Activated CD4-positive, alpha-beta T cell treated with anti-CD3 and anti-CD28 coated beads for 4 hours (primary cell): ENCODE measurements at regions not wholly inside any gene's neighbourhood (a gene's known extent, or its start where the extent isn't known, plus 50 kb on each side); places are given as distances from the start of the nearest gene placed in this dataset.
"Not testable (repeated sequence)": the region's sequence is repeated elsewhere in the genome, so short reads cannot be mapped to it uniquely, and the experiment has no call there.

Experiments
- DNase-seq, 2 donors: peaks; one replicate each; pipeline ENCODE4 v3.0.0-alpha.2; 2020

DNA sequence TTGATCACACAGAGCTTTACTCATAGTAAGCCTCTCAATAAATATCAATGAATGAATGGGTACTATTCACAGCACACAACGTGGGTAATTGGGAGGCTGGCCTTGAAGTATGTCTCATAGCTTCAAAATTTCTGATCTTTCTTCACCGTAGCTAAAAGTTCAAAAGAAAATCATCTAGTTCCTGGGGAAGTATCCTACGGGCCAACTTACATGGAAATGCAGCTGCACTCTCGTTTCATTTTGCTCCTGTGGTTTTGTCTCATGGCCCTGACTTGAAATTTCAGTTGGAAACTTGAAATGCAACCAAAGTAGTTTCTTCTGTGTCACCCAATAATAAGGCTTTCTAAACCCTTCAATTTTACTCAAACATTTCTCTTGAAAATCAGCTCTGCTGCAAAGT, 76.1 kb upstream of the CNIH3 start:
- DNase-seq: no peak

DNA sequence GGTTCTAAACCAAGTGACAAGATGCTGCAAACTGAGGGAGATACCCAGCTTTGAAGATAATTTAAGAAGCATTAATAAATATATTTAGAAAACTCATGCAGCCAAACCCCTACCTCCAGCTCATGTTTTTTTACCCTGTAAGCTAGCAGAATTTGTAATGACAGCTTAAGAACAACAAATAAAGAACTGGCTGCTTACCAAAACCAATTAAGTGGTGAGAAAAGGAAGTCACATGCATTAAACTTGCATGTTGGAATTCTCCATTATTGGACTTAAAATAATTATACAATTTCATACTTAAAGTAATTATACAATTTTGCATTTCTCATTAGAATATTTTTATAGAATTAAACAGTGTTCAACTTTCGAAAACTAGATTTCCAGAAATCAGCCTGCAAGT, 75.6 kb upstream of the CNIH3 start:
- DNase-seq: no peak

DNA sequence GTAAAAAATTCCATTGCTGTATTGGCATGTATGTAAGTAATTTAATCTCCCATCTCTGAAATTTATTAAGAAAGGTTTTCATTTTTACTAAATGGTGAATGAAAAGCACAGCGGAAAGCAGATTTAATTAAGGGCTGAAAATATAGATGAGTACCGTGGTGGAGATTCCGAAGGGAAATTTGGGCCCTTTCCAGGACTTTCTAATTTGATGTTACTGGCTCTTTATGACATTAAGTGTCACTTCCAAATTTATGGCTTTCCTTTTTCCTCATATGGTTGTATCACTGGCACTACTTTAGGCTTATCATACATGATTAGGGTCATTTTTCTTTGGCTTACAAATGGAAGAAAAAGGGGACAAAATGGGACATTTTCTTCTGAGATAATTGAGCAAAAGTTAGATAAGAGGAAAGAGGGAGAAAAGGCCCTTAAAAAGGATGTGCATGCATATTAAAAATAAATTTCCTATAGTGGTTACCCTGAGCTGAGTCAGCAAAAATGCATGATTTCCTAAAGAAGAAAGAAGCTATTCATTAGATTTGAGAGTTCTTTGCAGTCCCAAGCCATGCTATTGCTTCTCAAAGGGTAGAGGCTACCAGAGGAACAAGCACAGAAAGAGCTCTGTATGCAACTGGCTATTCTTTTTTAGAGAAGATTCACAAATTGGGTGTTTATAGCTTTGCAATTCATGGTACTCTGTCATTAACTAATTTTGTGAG, 74.9 kb upstream of the CNIH3 start:
- DNase-seq: no peak

DNA sequence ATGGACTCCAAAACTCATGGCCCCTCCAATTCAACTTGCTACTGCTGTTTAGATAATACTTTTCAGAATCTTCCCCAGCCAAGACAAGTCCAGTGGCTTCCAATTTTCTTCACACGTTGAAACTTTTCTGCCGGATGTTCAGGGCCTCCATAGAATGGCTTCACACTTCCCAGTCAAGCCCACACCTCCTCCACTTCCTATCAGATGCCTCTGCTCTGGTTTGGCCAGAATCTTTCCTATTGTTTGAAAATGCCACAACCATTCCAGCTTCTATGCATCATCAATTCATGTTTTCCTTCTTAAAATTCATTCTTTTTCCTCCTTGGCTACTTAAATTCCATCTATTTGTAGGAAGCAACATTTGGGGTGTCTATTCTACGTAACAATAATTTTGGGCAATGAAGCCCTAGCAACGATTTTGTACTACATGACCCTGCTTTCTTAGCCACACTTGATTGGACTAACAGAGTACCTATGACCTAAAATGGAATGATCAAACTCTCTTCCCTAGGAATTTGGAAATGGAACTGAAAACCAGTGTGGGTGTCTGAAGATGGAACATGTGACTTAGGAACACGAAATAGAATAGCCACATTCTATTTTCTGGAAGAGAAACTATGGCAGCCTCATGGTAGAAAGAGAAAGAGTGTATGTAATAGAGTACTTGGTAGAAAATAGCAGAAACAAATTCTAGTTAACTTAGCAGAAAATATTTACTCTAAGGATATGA, 74.1 kb upstream of the CNIH3 start:
- no peak for DNase-seq

DNA sequence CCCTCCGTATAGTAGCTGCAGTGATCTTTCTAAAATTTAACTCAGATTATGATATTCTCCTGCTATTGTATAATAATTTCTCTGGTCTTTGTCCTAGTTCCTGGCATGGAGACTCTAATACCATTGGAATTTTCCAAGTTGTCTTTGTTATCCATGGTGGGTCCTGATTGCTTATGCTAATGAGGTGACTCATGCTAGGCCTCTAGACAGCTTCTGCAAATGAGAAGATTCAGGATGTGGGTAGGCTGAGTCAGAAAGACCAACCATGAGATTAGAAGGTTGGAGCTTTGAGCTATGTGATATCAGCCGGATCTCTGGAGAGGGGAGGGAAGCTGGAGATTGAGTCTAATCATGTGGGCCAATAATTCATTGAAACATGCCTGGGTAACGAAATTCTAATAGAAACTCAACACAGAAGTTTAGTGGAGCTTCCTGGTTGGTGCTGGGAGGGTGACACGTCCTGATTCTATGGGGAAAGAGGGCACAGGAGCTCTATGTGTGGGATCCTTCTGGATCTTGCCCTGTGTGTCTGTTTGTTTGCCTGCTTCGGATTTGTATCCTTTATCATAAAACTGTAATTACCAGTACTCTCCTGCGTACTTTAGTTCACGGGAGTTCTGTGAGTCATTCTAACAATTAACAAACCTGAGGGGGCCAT, 73.2 kb upstream of the CNIH3 start:
- peak; percentile 3 to 18 for DNase-seq

DNA sequence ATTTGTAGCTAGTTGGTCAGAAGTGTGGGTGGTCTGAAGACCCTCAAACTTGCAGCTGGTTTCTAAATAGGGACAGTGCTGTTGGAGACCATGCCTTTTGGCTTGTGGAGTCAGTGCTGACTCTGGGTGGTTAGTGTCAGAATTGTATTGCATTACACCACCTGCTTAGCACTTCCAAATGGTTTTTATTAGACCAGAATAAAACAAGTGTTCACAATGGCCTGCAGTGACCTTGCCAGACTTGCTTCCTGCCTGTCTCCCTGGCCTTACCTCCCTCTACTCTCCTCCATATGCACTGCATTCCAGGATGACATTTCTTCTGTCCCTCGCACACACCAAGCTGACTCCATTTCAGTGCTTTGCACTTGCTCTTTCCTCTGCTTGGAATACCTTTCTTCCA, 72.7 kb upstream of the CNIH3 start:
- DNase-seq: no peak

DNA sequence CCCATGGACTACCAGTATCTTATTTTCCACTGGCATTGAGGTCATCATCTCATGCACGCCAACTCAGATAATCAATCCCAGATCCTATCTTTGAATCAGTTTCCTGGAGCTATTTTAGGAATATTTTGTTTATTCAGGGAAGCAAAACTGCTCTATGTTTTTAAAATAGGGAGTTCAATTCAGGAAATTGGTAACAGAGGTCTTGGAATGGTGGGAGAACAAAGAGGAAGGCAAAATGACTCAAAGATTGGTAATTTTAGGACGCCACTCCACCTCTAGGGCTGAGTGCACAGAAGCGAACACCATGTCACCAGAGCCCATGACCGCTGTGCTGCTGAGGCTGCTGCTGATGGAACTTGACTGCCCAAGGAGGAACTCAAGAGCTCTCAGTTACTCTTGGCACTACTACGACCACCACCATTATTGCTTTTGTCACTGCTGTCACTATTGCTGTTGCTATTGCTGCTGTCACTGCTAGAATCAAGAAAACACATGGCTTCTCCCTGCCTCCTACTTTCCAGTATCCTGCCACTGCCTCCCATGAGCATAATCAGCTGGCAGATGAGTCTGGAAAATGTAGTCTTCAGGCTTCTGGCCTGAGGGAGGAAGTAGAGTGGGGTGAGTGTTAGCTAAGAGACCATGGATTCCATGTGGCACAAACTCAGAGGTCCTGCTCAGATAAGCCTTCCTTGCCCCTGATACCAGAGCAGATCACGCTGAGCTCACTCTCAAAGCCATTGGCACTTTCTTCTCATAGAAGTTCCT, 71.6 kb upstream of the CNIH3 start:
- DNase-seq: no peak

DNA sequence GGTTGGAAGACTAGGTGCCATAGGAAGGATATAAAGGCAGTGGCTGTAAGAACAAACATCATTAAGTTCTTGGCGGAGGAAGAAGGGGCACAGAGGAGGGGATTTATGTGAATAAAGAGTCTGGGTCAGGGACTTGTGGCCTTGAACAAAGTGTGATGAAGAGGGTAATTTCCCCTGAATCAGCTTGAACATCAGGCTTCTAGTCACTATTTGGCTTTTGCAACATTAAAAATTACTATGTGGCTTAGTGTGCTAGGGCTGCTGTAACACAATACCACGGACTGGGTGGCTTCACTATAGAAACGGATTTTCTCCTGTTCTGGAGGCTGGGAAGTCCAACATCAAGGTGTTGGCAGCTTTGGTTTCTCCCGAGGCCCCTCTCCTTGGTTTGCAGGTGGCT, 70.5 kb upstream of the CNIH3 start:
- DNase-seq: no peak

DNA sequence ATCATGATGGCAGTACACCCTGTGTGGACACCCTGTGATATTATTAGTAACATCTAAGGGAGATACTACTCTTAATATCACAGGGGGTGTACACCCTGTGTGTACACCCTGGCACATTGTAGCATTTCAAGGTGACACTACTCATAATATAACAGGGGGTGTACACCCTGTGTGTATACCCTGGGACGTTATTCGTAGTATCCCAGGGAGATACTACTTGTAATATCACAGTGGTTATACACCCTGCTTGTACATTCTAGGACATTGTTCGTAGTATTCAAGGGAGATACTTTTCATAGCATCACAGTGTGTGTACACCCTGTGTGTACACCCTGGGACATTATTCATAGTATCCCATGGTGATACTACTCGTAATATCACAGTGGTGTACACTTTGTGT, 67.4 kb upstream of the CNIH3 start:
- DNase-seq: no peak

DNA sequence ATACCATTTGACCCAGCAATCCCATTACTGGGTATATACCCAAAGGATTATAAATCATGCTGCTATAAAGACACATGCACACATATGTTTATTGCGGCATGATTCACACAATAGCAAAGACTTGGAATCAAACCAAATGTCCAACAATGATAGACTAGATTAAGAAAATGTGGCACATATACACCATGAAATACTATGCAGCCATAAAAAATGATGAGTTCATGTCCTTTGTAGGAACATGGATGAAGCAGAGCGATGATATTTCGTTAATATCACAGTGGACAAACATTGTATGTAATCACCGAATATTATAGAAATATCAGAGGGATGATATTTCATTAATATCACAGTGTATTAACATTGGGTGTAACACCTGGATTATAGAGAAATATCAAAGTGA, 64.9 kb upstream of the CNIH3 start:
- DNase-seq: not testable (repeated sequence)

DNA sequence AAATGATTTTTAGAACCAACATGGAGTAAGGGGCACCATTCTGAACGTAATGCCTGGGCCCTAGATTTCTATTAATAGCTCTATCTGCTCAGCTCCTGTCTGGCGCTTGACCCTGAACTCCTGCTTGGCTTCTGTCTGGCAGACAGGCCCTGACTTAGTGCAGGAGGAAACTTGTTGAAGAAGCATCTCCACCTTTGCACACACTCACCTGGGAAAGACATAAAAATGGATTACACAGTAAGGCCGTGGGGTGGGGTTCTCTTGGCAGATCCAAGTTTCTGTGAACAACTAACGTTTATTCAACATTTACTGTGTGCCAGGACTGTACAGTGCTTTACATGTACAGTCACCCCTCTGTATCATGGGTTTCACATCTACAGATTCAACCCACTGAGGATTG, 62.1 kb upstream of the CNIH3 start:
- DNase-seq: no peak

DNA sequence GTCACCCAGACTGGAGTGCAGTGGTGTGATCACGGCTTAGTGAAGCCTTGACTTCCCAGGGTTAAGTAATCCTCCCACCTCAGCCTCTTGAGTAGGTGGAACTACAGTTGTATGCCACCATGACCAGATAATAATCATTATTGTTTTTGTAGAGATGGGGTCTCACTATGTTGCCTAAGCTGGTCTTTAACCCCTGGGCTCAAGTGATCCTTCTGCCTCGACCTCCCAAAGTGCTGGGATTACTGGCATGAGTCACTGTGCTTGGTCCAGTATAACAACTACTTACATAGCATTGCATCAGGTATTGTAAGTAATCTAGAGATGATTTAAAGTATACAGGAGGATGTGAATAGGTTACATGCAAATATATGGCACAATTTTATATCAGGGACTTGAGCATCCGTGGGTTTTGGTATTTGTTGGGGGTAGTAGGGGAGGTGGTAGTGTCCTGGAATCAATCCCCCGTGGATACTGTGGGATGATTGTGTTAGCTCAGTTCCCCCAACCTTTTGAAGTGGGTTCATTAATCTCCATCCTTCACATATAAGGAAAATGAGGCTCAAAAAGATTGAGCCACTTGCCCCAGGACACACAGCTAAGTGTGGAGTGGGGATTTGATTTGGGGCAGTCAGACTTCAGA, 61.4 kb upstream of the CNIH3 start:
- DNase-seq: no peak

DNA sequence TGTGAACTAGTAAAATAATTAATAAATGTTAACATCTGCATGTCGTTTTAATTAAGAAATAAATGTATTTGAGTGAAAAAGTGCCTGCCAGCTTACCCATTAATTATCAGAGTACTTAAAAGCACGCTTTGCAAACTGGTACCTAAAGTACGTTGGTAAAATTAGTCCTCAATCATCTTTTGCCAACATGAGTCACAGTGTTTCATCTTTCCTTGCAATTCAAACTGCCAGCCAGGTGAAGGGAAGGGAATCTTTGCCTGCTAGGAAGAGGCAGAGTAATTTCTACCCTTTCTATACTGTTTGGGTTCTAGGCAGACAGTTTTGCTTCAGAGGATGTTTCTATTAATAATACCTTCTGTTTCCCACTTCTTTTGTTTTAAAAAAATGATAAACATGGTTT, 57.2 kb upstream of the CNIH3 start:
- DNase-seq: no peak

DNA sequence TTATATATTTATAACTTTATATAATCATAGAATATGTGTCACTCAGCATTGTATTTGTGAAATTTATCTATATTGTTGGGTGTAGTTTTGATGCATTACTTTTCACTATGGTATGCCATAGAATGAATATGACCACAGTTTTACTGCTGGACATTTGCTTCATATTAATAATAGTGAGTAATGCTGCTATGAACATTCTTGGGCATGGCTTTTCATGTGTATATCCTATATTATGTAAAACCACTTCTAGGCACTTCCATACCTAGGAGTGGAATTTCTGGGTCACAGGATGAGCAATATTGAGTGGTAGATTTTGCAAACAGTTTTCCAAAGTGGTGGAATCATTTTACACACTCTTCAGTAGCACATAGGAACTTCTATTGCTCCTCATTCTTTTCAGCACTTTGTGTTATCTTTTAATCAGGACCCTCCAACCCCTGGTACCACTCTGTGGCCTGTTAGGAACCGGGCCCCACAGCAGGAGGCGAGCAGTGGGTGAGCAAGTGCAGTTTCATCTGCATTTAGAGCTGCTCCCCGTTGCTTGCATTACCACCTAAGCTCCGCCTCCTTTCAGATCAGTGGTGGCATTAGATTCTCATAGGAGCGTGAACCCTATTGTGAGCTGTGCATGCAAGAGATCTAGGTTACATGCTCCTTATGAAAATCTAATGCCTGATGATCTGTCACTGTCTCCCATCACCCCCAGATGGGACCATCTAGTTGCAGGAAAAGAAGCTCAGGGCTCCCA, 56.0 kb upstream of the CNIH3 start:
- DNase-seq: no peak

DNA sequence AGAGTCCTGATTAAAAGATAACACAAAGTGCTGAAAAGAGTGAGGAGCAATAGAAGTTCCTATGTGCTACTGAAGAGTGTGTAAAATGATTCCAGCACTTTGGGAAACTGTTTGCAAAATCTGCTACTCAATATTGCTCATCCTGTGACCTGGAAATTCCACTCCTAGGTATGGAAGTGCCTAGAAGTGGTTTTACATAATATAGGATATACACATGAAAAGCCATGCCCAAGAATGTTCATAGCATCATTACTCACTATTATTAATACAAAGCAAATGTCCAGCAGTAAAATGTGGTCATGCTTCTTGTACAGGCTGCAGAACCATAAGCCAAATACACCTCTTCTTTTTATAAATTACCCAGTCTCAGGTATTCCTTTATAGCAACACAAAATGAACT, 53.2 kb upstream of the CNIH3 start:
- not testable (repeated sequence) for DNase-seq

DNA sequence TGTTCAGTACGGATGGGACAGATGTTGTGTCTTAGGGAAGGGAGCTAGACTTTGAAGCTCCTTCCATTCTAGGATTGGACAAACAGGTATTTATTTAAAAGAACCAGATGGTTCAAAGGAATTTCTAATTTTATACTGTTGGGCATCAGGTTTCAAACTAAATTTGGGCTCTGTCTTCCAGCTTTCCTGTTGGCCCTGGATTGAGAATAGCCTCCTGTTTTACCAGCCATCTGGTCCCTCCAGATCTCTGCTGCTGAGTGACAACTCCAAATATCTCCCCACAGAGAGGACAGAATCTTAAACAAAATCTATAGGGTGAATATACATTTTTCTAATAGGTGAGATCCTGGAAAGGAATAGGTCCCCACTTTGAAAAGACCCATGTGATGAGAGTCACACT, 52.5 kb upstream of the CNIH3 start:
- DNase-seq: no peak

DNA sequence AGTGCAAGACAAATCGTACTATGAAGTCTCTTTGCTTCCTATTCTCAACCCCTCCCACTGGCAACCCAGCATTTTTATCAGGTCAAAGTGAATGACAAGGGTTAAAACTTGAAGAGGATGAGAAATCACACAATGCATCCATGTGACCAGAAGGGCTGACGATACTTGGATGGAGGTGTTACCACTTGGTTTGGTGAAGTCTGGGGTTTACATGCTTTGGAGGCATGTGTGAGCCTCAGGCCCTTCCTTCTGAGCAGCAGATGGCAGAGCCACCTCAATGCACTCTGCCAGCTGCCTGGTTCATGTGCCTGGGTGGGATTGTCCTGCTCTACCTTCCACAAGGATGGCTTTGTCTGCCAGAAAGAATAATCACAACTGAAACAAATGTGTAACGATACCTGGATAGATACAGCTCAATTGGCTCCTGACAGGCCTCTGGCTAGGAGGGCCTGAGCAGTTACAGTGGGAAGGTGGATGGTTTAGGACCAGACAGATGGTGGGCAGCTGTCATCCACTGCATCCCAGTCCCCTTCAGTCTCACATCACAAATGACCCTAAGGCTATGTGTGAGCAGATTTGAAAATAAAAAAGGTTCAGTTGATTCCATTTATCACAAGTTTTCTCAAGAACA, 51.5 kb upstream of the CNIH3 start:
- DNase-seq: no peak

DNA sequence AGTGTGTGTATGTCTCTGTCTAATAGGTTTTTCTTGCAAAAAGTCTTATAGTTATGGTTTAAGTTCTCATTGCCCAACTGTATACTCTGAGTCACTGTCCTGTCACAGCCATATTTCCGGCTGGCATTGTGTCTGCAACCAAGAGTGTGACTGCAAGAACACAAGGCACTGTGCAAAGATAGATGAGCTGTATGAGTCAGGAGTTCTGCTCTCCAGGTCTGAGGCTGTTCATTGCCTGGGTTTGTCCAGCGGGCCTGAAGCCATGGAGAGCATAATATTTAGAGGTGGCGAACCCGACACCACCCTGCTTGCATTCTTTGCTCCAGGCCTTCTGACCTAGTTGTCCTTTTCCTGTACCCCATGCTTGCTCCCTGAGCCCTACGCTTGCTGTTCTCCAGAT, 50.9 kb upstream of the CNIH3 start:
- no peak for DNase-seq

DNA sequence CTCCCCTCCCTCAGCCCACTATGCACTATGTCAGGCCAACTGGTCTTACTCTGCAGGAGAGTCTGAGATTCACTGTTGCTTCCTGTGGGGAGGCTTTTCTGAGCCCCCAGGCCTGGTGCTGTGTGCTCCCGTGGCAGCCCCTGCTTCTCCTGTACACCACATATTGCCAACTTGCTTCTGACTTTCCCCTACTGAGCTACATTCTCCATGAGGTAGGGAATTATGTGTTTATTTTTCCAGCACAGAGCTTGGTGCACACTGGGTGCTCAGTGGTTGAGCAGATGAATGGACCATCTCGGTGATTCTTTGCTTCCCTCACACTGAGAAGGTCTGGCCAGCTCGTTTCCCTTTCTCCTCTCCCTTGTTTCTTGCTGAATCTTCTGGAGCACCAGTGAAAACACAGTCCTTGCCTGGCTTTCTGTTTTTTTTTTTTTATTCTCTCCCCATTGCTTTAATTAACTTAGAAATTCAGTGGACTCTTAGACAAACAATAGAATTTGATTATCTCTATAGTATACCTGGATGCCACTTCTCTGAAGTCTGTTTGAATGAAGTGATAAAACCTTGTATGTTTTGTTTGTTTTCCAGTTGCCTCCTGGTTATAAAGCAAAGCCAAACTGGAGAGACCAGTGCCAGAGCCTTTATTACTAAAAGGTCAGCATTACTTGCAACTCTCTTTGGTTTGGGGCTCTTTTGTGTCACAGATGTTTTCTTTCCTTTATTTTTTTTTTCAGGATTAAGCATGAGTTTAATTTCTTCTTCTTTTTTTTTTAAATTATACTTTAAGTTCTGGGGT, 50.3 kb upstream of the CNIH3 start:
- no peak for DNase-seq
